ENCODE measurements at regions not wholly inside any gene's neighbourhood (a gene's known extent, or its start where the extent isn't known, plus 50 kb on each side); places are given as distances from the start of the nearest gene placed in this dataset.

- H3K4me1 ChIP-seq (ENCODE audit: insufficient read depth), result no peaks in the 10 kb centered on the region
- H3K4me3 ChIP-seq, result no peak overlapping the region
- H3K27ac ChIP-seq, result no peak overlapping the region
- H3K9me3 ChIP-seq, result no peaks in the 10 kb centered on the region
- intact Hi-C loops (cut with DNase I), result no loop called here
- no peaks in the 10 kb centered on the region for H3K36me3 ChIP-seq
- H3K27me3 ChIP-seq, result no peaks in the 10 kb centered on the region
- no peak for TF ChIP-seq EP300 (IDR thresholded peaks at IDR 0.05)
- 39 to 67% (median 64%) methylated on average over 1 of the region's 1 CpG for WGBS, 3 donors
- DNase-seq, result no peak
Measured at GRCh38 chr18:34120294-34120693, 104.4 kb downstream of the NOL4 start.

DNA sequence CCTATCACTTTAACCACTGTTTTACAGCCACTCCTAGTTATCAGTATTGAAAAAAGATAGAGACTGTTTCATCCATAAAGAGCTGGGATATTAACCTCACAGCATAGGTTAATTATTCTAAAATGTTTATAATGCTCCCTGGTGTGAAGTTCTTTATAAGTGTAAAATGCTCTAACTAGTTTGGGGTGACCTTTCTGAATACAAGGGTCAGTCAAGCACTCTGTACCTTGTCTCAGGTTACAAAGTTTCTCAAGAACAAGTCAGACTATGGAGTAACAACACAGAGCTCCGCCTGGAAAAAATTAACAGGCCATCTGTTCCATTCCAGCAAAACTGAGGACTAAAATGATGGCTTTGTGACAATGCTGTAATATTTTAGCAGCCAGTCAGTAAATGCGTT is 107.4 kb downstream of the NOL4 start:
- 76 to 82% (median 80%) methylated on average over 2 of the region's 2 CpGs for WGBS, 3 donors
- intact Hi-C loops (cut with DNase I), result no loop called here

DNA sequence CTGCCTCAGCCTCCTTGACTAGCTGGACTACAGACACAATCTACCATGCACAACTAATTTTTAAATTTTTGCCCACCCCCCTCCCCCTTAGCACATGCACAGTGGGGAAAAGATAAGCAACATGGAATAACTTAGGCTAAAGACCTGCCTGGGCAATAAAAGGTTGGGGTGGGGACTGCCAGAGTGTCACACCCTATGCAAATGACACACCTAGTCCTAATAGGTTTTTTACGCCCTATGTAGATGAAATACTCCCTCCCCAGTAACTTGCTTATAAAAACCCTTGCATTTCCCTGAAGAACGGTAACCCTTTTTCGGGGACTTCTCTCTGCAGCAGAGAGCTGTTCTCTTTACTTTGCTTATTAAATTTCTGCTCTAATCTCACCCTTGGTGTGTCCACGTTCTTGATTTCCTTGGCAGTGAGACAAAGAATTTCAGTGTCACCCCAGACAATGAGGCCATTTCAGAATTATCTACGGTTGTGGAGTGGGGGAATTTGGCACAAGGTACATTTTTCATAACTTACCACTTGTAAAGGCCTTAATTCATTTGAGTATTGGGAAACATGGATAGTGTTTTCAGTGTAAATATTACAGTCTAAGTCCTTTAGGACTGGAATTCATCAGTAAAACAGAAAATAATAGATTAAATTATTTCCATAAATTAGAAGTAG is 109.2 kb downstream of the NOL4 start:
- intact Hi-C loops (cut with DNase I), result no loop called here
- H3K27me3 ChIP-seq, result no peaks in the 10 kb centered on the region
- no peak overlapping the region for H3K4me3 ChIP-seq
- WGBS, 3 donors, result 67 to 79% (median 71%) methylated on average over 5 of the region's 5 CpGs
- no peaks in the 10 kb centered on the region for H3K36me3 ChIP-seq
- H3K9me3 ChIP-seq, result no peaks in the 10 kb centered on the region
- no peak for DNase-seq
- TF ChIP-seq POLR2A (IDR thresholded peaks at IDR 0.05) (no peak), CTCF (IDR thresholded peaks at IDR 0.05) (no peak), EP300 (IDR thresholded peaks at IDR 0.05) (no peak)
- peaks cover 4% of the 10 kb centered on the region for H3K4me1 ChIP-seq (ENCODE audit: insufficient read depth)
- no peak overlapping the region for H3K27ac ChIP-seq

More for the DNA sequence above, 107.4 kb downstream of the NOL4 start:
- H3K27me3 ChIP-seq, result no peaks in the 10 kb centered on the region
- no peak overlapping the region for H3K4me3 ChIP-seq
- peaks cover 4% of the 10 kb centered on the region for H3K4me1 ChIP-seq (ENCODE audit: insufficient read depth)
- H3K27ac ChIP-seq, result no peak overlapping the region
- no peak for DNase-seq
- H3K36me3 ChIP-seq, result no peaks in the 10 kb centered on the region
- no peaks in the 10 kb centered on the region for H3K9me3 ChIP-seq
- TF ChIP-seq CTCF (IDR thresholded peaks at IDR 0.05), result no peak
- TF ChIP-seq EP300 (IDR thresholded peaks at IDR 0.05), result no peak
- TF ChIP-seq POLR2A (IDR thresholded peaks at IDR 0.05), result no peak

GRCh38 chr18:34114996-34115395 is 109.7 kb downstream of the NOL4 start:
- H3K9me3 ChIP-seq, result no peaks in the 10 kb centered on the region
- intact Hi-C loops (cut with DNase I), result no loop called here
- H3K27ac ChIP-seq, result no peak overlapping the region
- no peaks in the 10 kb centered on the region for H3K36me3 ChIP-seq
- TF ChIP-seq CTCF (IDR thresholded peaks at IDR 0.05) (no peak), EP300 (IDR thresholded peaks at IDR 0.05) (no peak), POLR2A (IDR thresholded peaks at IDR 0.05) (no peak)
- DNase-seq, result no peak
- WGBS, 3 donors, result 45 to 61% (median 51%) methylated on average over 4 of the region's 4 CpGs
- H3K4me3 ChIP-seq, result no peak overlapping the region
- H3K4me1 ChIP-seq (ENCODE audit: insufficient read depth), result peaks cover 4% of the 10 kb centered on the region
- H3K27me3 ChIP-seq, result no peaks in the 10 kb centered on the region

DNA sequence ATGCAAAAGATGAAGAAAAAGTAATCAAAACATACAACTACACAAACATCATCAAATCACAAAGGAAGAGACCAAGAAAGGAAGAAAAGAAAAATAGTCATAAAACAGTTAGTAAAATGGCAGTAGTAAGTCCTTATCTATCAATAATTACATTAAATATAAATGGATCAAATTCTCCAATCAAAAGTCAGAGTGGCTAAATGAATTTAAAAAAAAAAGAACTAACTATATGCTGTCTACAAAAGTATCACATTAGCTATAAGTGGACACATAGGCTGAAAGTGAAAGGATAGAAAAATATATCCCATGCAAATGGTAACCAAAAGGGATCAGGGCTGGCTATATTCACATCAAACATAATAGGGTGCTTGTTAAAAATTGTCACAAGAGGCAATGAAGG is 116.5 kb downstream of the NOL4 start:
- Histone ChIP-seq H3K4me3 (no peak overlapping the region), H3K9me3 (no peaks in the 10 kb centered on the region), H3K36me3 (no peaks in the 10 kb centered on the region), H3K27me3 (no peaks in the 10 kb centered on the region), H3K4me1 (ENCODE audit: insufficient read depth) (no peaks in the 10 kb centered on the region), H3K27ac (no peak overlapping the region)
- DNase-seq, result no peak
- intact Hi-C loops (cut with DNase I), result no loop called here
- no peak for TF ChIP-seq EP300 (IDR thresholded peaks at IDR 0.05)
- no peak for TF ChIP-seq CTCF (IDR thresholded peaks at IDR 0.05)
- TF ChIP-seq POLR2A (IDR thresholded peaks at IDR 0.05), result no peak

All from ovary (tissue), 7 donors.